NT2/D1 (cell line): ENCODE measurements at regions not wholly inside any gene's neighbourhood (a gene's known extent, or its start where the extent isn't known, plus 50 kb on each side); places are given as distances from the start of the nearest gene placed in this dataset.

Experiments
- DNase-seq: peaks from one replicate; pipeline ENCODE4 v3.0.0-alpha.2; 2011; ENCODE audit warnings: low read depth, low spot score
- H3K27me3 ChIP-seq: 2 replicates; pipeline ENCODE4 v1.6.0; 2011; ENCODE audit warnings: mild to moderate bottlenecking; ENCODE audit not compliant: insufficient read length, insufficient read depth
- H3K36me3 ChIP-seq: 2 replicates; pipeline ENCODE4 v1.6.1; 2011; ENCODE audit warnings: mild to moderate bottlenecking, low read length, mixed read lengths; ENCODE audit not compliant: insufficient read depth, insufficient read length
- H3K4me1 ChIP-seq: 2 replicates; pipeline ENCODE4 v1.5.1; 2011; ENCODE audit not compliant: insufficient read depth, insufficient read length
- H3K4me3 ChIP-seq: 2 replicates; pipeline ENCODE4 v1.5.1; 2011; ENCODE audit warnings: low read depth; ENCODE audit not compliant: insufficient read length
- H3K9ac ChIP-seq: 2 replicates; pipeline ENCODE4 v1.6.0; 2011; ENCODE audit warnings: low read depth; ENCODE audit not compliant: insufficient read length
- H3K9me3 ChIP-seq: 2 replicates; pipeline ENCODE4 v1.5.1; 2011; ENCODE audit warnings: mild to moderate bottlenecking, low read length; ENCODE audit not compliant: insufficient read depth
- SUZ12 ChIP-seq: IDR thresholded peaks from 2 replicates; pipeline ENCODE4 v1.6.1; 2011; ENCODE audit not compliant: insufficient read length, insufficient read depth; ENCODE audit errors: extremely low read depth
- YY1 ChIP-seq: IDR thresholded peaks from 2 replicates; pipeline ENCODE4 v1.6.1; 2011; ENCODE audit not compliant: insufficient read length, insufficient read depth
- ZNF274 ChIP-seq: IDR thresholded peaks from 2 replicates; pipeline ENCODE4 v1.6.1; 2011; ENCODE audit warnings: mild to moderate bottlenecking, low read depth, low read length

GRCh38 chr16:72576189-72576588 lies 404.2 kb upstream of the PMFBP1 start:
- Histone ChIP-seq H3K27me3 (no peaks in the 10 kb centered on the region), H3K9me3 (peaks cover 7% of the 10 kb centered on the region; the same call in 1 of the 2 replicates), H3K36me3 (no peaks in the 10 kb centered on the region), H3K4me1 (no peaks in the 10 kb centered on the region), H3K4me3 (no peak overlapping the region), H3K9ac (no peak overlapping the region)
- no peak for DNase-seq
- TF ChIP-seq SUZ12 (no peak), YY1 (no peak), ZNF274 (no peak)

- Histone ChIP-seq H3K9me3 (no peaks in the 10 kb centered on the region), H3K36me3 (no peaks in the 10 kb centered on the region), H3K9ac (no peak overlapping the region), H3K4me1 (no peaks in the 10 kb centered on the region), H3K27me3 (no peaks in the 10 kb centered on the region), H3K4me3 (no peak overlapping the region)
- no peak for TF ChIP-seq SUZ12
- no peak for TF ChIP-seq ZNF274
- no peak for DNase-seq
These were observed 397.7 kb upstream of the PMFBP1 start for GRCh38 chr16:72569677-72570076.

GRCh38 chr16:72568502-72568901 lies 396.5 kb upstream of the PMFBP1 start:
- Histone ChIP-seq H3K4me1 (no peaks in the 10 kb centered on the region), H3K4me3 (no peak overlapping the region), H3K9me3 (no peaks in the 10 kb centered on the region), H3K27me3 (no peaks in the 10 kb centered on the region), H3K36me3 (no peaks in the 10 kb centered on the region), H3K9ac (no peak overlapping the region)
- no peak for DNase-seq
- TF ChIP-seq ZNF274 (no peak), SUZ12 (no peak)

DNA sequence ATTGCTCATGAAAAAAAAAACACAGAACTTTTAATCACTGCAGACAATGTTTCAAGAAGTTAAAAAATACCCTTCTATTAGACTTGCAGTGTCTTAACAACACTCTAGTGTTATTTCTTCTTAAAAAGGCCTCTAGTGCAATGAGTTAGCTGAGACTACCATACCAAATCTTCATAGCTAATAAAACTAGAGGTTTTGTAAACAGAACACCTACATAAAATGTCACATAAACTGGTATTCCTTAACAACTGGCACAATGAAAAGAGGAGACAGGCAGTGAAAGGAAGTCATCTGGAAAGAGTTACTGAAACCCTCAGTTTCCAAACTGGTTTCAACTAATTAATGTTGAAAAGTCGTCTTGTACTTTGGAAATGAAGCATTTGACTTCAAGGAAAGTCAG lies 394.2 kb upstream of the PMFBP1 start:
- Histone ChIP-seq H3K4me1 (no peaks in the 10 kb centered on the region), H3K9ac (no peak overlapping the region), H3K9me3 (no peaks in the 10 kb centered on the region), H3K36me3 (no peaks in the 10 kb centered on the region), H3K27me3 (no peaks in the 10 kb centered on the region), H3K4me3 (no peak overlapping the region)
- DNase-seq = no peak
- TF ChIP-seq YY1 = no peak
- TF ChIP-seq SUZ12 = no peak
- TF ChIP-seq ZNF274 = no peak

DNA sequence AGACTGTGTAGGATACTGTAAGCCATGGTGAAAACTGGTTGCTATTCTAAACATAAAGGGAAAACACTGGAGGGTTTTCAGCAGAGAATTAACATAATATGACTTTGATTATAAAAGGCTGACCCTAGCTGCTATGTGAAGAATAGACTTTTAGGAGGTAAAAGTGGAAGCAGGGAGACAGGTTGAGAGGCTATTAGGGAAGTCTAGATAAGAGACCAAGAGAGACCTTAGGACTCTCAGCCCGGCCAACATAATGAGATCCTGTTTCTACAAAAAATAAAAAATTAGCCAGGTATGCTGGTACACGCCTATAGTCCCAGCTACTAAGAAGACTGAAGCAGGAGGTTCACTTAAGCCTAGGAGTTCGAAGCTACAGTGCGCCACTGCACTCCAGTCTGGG lies 393.2 kb upstream of the PMFBP1 start:
- Histone ChIP-seq H3K4me3 (no peak overlapping the region), H3K4me1 (no peaks in the 10 kb centered on the region), H3K27me3 (no peaks in the 10 kb centered on the region), H3K36me3 (no peaks in the 10 kb centered on the region), H3K9me3 (no peaks in the 10 kb centered on the region), H3K9ac (no peak overlapping the region)
- DNase-seq = no peak
- TF ChIP-seq SUZ12 (no peak), ZNF274 (no peak), YY1 (no peak)

DNA sequence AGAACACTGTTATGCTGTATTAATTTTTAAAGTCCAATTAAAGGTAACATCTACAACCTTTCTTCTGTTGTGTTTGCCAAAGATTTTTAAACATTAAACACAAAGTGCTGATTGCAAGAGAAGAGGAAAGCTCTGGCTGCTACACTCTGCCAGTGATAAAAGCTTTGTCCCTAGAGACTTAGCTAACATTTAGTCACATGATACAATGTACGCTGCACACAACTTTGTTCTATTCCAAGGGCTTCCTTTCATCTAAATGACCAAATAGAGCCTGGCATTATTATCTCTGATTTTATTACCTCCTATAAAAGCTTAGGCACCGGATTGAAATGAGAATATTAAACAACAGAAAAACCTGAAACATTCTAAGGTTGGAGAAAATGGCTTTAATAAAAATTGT lies 388.7 kb upstream of the PMFBP1 start:
- TF ChIP-seq SUZ12 (no peak), ZNF274 (no peak), YY1 (no peak)
- H3K4me1 ChIP-seq = no peaks in the 10 kb centered on the region
- H3K27me3 ChIP-seq = no peaks in the 10 kb centered on the region
- H3K9me3 ChIP-seq = no peaks in the 10 kb centered on the region
- no peak overlapping the region for H3K9ac ChIP-seq
- no peak overlapping the region for H3K4me3 ChIP-seq
- no peak for DNase-seq
- no peaks in the 10 kb centered on the region for H3K36me3 ChIP-seq

- Histone ChIP-seq H3K4me1 (no peaks in the 10 kb centered on the region), H3K36me3 (no peaks in the 10 kb centered on the region), H3K27me3 (no peaks in the 10 kb centered on the region), H3K9me3 (no peaks in the 10 kb centered on the region), H3K9ac (no peak overlapping the region), H3K4me3 (no peak overlapping the region)
- DNase-seq = no peak
- TF ChIP-seq SUZ12 (no peak), ZNF274 (no peak), YY1 (no peak)
These were observed 386.5 kb upstream of the PMFBP1 start for GRCh38 chr16:72558501-72558900.

- no peak for TF ChIP-seq SUZ12
- no peak for TF ChIP-seq ZNF274
- no peak for TF ChIP-seq YY1
- DNase-seq = no peak
- no peaks in the 10 kb centered on the region for H3K27me3 ChIP-seq
These were observed 383.0 kb upstream of the PMFBP1 start for GRCh38 chr16:72554935-72555334.

More at GRCh38 chr16:72554935-72555334, 383.0 kb upstream of the PMFBP1 start:
- peaks cover 20% of the 10 kb centered on the region for H3K9me3 ChIP-seq
- H3K4me1 ChIP-seq = no peaks in the 10 kb centered on the region
- H3K9ac ChIP-seq = no peak overlapping the region
- H3K4me3 ChIP-seq = no peak overlapping the region
- H3K36me3 ChIP-seq = no peaks in the 10 kb centered on the region
